OCI-LY7 (cell line): ENCODE measurements at regions not wholly inside any gene's neighbourhood (a gene's known extent, or its start where the extent isn't known, plus 50 kb on each side); places are given as distances from the start of the nearest gene placed in this dataset.

Experiments used
- CTCF ChIP-seq: fragments of 200-600 bp; sonication (generic); conservative IDR thresholded peaks from 2 replicates; pipeline ENCODE4 v1.5.1; 2014; ENCODE audit warnings: mild to moderate bottlenecking, antibody characterized with exemption, low read length, moderate library complexity, mixed read lengths
- EZH2phosphoT487 ChIP-seq: fragments of 200-600 bp; sonication (generic); IDR thresholded peaks from 2 replicates; pipeline ENCODE4 v1.6.1; 2018; ENCODE audit warnings: low read depth, borderline replicate concordance, mild to moderate bottlenecking, mixed run types, antibody characterized with exemption, low read length, moderate library complexity, mixed read lengths

- no peak for TF ChIP-seq CTCF
- TF ChIP-seq EZH2phosphoT487, result no peak
Observed at GRCh38 chr4:106422766-106423165, 54.2 kb upstream of the GIMD1 start.
